ENCODE measurements at regions not wholly inside any gene's neighbourhood (a gene's known extent, or its start where the extent isn't known, plus 50 kb on each side); places are given as distances from the start of the nearest gene placed in this dataset.

DNA sequence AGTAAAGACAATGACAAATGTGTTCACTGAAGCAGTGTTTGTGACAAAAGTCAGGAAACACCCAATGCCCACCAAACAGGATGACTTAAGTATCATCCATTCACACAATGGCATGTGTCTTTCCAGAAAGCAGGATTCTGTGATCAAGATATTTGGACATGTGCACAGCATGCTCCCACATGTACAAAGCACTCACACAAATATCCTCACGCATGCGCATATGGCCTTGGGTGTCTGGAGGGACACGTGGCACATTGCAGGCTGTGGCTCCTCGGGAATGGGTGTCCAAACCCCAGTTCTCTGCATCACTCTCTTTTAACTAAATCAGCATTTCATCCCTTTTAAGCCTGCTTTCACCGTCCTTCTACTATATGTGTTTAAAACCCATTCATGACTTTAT is 130.5 kb downstream of the KLF13 start:
- no peak for TF ChIP-seq CTCF (IDR thresholded peaks at IDR 0.05; ENCODE audit: low read depth, low read length)

GRCh38 chr15:31457631-31458526 is 131.2 kb downstream of the KLF13 start:
- no peak overlapping the region for H3K4me3 ChIP-seq (ENCODE audit: low read depth, low read length)
- TF ChIP-seq CTCF (IDR thresholded peaks at IDR 0.05; ENCODE audit: low read depth, low read length): no peak

More for the DNA sequence above, 130.5 kb downstream of the KLF13 start:
- no peak overlapping the region for H3K4me3 ChIP-seq (ENCODE audit: low read depth, low read length)

DNA sequence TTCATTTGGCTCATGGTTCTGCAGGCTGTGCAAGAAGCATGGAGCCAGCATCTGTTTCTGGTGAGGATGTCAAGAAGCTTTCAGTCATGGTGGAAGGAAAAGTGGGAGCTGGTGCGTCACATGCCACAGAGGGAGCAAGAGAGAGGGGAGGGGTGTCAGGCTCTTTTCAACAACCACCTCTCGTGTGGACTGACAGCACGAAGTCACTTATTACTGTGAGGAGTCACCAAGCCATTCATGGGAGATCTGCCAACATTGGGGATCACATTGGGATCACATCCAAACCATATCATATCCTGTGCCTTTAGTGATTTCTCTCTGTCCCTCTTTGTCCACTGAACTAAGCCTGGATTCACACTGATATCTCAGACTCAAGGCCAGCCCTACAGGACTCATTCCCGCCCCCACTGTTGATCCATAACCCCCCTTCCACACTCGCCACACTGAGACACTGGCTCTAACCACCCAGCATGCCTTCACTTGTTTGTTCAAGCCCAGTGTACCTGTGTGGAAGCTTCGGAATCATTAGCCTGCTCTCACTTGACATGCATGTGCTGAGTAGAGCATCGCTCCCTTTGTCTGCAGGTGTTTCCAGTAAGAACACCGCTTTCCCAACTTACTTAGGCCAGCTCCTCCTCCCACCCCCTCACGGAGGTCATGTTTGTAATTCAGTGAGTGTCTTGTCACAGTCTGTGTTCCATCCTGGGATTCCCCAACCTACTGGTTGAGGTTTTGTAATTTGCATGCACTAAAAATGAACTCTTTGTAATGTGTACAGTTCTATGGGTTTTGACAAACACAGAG is 132.2 kb downstream of the KLF13 start:
- no peak overlapping the region for H3K4me3 ChIP-seq (ENCODE audit: low read depth, low read length)
- TF ChIP-seq CTCF (IDR thresholded peaks at IDR 0.05; ENCODE audit: low read depth, low read length): no peak

GRCh38 chr15:31459400-31459748 is 132.7 kb downstream of the KLF13 start:
- H3K4me3 ChIP-seq (ENCODE audit: low read depth, low read length): no peak overlapping the region
- TF ChIP-seq CTCF (IDR thresholded peaks at IDR 0.05; ENCODE audit: low read depth, low read length): no peak

GRCh38 chr15:31461375-31461774 is 134.7 kb downstream of the KLF13 start:
- H3K4me3 ChIP-seq (ENCODE audit: low read depth, low read length): no peak overlapping the region
- no peak for TF ChIP-seq CTCF (IDR thresholded peaks at IDR 0.05; ENCODE audit: low read depth, low read length)

DNA sequence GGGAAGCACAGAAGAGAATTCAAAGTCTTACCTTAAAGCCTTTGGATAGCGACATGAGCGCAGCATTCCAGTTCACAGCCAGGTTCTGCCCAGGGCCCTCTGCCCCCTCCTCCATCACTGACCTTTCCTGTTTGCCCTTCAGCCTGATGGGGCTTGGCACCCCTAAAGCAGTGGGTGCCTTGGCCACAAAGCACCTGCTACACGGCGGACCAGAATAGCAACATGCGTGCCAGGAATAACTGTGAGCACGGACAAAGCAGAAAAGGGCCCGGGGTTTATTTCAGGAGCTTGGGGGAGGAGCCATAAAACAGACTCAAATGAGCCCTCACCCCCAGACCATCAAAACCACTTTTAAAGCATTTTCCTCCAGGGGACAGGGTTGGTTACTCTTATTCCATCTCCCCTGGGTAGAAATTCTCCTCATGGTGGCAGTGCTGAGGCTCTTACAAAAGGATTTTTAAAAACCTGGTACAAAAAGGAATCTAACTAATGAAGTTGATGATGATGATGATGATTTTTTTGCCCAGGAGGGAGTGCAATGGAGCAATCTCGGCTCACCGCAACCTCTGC is 135.4 kb downstream of the KLF13 start:
- no peak overlapping the region for H3K4me3 ChIP-seq (ENCODE audit: low read depth, low read length)
- TF ChIP-seq CTCF (IDR thresholded peaks at IDR 0.05; ENCODE audit: low read depth, low read length): no peak
